Bone marrow (tissue), 2 donors: ENCODE measurements at regions not wholly inside any gene's neighbourhood (a gene's known extent, or its start where the extent isn't known, plus 50 kb on each side); places are given as distances from the start of the nearest gene placed in this dataset.
"Not testable (repeated sequence)": the region's sequence is repeated elsewhere in the genome, so short reads cannot be mapped to it uniquely, and the experiment has no call there.

Source experiments
- DNase-seq, 2 donors: peaks; one replicate each; lab custom pipeline; 2025; lab: John Stamatoyannopoulos, UW

- DNase-seq, result no peak
Observed at GRCh38 chr5:67984546-67984945, 231.0 kb upstream of the PIK3R1 start.

- peak in 1 of 2 donors; percentile 85 for DNase-seq
Observed at GRCh38 chr5:67983251-67984110, 232.1 kb upstream of the PIK3R1 start.

GRCh38 chr5:67982160-67982559 is 233.4 kb upstream of the PIK3R1 start:
- DNase-seq, result not testable (repeated sequence)

GRCh38 chr5:67978171-67978570 is 237.4 kb upstream of the PIK3R1 start:
- no peak for DNase-seq

- peak in 1 of 2 donors; percentile 84 for DNase-seq
Observed at GRCh38 chr5:67976891-67977601, 238.5 kb upstream of the PIK3R1 start.

- no peak for DNase-seq
Observed at GRCh38 chr5:67976181-67976580, 239.4 kb upstream of the PIK3R1 start.

- no peak for DNase-seq
Observed at GRCh38 chr5:67974471-67974870, 241.1 kb upstream of the PIK3R1 start.

GRCh38 chr5:67974054-67974453 is 241.5 kb upstream of the PIK3R1 start:
- DNase-seq, result no peak

GRCh38 chr5:67971971-67972821 is 243.4 kb upstream of the PIK3R1 start:
- DNase-seq, result peak in 1 of 2 donors; percentile 42

GRCh38 chr5:67971223-67971830 is 244.2 kb upstream of the PIK3R1 start:
- no peak for DNase-seq

GRCh38 chr5:67969631-67970030 is 245.9 kb upstream of the PIK3R1 start:
- no peak for DNase-seq

- DNase-seq, result no peak
Observed at GRCh38 chr5:67969176-67969575, 246.4 kb upstream of the PIK3R1 start.

- DNase-seq, result no peak
Observed at GRCh38 chr5:67966712-67967111, 248.8 kb upstream of the PIK3R1 start.

- no peak for DNase-seq
Observed at GRCh38 chr5:67964619-67965018, 250.9 kb upstream of the PIK3R1 start.

- DNase-seq, result no peak
Observed at GRCh38 chr5:67963789-67964519, 251.6 kb upstream of the PIK3R1 start.

GRCh38 chr5:67960939-67961338 is 254.6 kb upstream of the PIK3R1 start:
- DNase-seq, result no peak

GRCh38 chr5:67957374-67957773 is 258.2 kb upstream of the PIK3R1 start:
- DNase-seq, result no peak

GRCh38 chr5:67954351-67954750 is 261.2 kb upstream of the PIK3R1 start:
- DNase-seq, result no peak

- no peak for DNase-seq
Observed at GRCh38 chr5:67942421-67942820, 273.1 kb upstream of the PIK3R1 start.

GRCh38 chr5:67941614-67942401 is 273.7 kb upstream of the PIK3R1 start:
- DNase-seq, result no peak
